ENCODE measurements at regions not wholly inside any gene's neighbourhood (a gene's known extent, or its start where the extent isn't known, plus 50 kb on each side); places are given as distances from the start of the nearest gene placed in this dataset.
"Not testable (repeated sequence)": the region's sequence is repeated elsewhere in the genome, so short reads cannot be mapped to it uniquely, and the experiment has no call there.

DNA sequence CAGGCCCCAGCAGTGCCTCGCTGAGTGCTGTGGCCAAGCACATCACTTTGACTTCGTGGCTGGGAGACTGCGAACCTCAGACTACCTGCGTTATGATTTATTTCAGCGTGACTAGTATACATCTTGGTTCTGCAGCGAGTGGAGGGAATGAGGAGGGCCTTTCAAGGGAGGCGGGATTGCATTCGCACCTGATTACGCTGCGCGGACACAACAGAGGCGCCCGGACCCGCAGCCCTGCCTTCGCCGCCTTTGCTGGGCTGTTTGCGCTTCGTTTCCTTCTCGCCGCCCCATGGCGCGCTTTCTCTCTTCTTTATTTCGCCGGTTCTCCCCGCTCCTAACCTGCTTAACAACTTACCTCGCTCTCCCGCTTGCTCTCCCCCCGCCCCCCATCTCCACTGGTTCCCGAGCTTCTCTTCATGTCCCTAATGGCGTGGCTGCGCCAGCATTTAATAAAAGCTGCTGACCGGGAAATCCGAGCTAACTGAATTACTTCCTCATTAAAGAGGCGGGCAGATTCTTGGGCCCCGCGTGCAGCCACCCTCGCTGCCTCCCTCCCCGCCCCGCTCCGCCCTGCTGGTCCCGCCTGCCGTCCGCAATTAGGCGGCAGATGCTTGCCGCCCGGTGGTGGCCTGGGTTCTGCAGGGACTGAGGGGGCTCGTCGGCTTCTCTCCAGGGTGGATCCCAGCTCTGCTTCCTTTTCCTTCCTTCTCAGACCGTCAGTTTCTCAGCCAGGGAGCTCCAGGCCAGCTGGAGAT, 257.6 kb upstream of the SDK2 start:
- peak; percentile 44 for DNase-seq

DNA sequence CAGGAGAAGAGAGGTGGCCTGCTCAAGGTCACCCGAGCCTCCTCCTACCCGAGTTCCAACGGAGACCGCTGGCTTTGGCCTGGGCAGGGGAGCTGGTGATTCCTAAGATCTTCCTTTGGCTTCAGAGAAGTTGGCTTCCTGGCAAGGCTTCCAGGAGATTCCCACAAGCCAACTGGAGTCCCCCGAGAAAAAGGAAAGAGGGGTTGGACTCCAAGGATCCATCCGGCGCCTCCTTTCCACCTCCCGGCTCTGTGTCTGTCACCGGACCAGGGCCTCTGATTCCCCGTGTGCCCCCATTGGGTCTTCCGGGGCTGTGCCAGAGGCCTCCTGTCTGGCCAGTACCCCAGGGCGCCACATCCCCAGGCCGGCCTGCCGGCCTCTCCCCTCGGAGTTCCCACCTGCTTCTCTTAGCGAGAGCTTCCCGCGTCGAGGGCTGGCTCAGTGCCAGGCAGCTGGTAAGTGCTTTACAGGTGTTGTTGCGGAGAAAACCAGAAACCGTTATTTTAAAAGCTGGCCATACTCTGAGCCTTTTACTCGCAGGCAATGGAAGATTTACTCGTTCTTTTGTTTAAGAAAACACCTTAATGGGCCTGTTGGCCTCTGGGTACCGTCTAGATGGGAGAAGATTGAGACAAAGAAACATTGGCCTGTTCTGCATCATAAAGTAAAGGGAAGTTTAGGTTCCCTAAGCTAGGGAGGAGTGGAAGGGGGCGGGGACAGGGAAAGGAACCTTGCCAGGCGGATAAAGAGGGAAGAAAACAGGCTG, 258.4 kb upstream of the SDK2 start:
- peak; percentile 53 for DNase-seq

DNA sequence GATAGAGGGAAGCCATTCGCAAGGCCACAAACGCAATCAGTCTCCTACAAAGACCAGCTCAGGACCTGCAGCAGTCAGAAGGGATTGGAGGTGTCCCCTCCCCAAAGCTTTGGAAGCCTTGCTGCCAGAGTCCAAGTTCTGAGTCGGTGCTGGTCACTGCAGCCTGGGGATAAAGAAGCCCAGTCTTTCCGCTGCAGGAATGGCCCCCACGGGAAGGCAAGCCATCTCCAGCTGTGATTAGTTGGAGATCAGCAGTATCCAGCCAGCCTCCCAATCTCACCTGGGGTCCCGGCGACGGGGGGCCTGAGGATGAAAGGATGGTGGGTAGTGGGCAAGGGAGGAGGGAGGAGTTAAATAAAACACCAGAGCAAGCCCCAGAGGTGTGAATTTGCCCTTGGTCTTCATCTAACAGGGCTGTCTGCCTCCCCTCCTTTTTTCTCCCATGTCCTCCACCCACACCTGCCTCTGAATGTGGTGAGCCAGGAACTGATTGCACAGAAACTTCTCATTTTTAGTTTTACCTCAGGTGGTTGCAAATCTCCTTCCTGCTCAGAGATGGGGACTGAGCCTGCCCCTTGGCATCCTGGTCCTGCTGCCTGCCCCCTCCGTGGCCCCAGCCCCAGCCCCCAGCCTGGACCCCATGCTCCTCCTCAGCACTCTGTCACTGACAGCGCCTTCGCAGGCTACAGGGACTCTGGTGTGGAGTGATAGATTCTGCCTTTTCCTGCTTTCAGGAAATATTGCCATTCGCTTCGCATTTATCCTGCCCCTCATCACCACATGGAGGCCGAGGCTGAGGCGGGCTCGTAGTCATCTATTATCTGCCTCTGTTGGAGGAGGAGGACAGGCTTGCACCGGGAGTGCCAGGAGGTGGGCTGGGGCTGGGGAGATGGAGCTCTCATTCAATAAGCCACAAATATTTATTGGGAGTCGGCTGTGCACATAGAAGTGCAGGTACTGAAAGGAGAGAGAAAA, 262.9 kb upstream of the SDK2 start:
- no peak for DNase-seq

DNA sequence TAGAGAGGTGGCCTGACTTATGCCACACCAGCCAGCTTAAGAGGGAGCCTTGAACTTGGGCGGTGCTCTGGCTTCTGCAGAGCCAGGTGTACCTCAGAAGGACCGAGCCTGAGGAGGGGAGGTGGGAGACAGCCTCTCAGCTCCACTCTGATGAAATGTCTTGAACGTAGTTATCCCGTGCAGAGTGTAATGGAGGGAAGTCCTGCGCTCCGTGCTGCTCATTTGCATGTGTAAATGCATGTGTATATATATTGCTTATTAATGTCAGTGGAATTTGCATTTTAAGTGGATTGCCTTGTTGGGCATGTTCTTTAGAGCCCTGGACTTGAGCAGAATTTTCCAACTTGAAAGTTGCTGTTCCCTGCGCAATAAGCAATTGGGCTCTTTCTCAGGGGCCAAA, 264.9 kb upstream of the SDK2 start:
- no peak for DNase-seq

DNA sequence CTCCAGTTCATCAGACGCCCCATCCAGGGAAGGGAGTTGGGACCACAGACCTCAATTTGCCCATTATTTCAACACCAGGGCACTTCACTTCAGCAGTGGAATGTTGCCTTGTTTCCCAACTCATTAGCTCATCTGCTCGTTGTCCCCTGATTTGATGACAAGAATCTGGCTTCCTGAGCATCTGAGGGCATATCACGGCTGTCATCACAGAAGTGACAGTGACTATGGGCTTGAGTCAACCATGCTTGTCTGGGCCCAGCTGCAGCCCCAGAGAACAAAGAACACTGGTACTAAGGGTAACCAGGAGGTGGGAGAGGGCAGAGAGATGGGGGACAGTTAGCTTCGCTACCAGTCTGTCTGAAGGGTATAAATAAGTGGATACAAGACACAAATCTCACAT, 266.0 kb upstream of the SDK2 start:
- no peak for DNase-seq

DNA sequence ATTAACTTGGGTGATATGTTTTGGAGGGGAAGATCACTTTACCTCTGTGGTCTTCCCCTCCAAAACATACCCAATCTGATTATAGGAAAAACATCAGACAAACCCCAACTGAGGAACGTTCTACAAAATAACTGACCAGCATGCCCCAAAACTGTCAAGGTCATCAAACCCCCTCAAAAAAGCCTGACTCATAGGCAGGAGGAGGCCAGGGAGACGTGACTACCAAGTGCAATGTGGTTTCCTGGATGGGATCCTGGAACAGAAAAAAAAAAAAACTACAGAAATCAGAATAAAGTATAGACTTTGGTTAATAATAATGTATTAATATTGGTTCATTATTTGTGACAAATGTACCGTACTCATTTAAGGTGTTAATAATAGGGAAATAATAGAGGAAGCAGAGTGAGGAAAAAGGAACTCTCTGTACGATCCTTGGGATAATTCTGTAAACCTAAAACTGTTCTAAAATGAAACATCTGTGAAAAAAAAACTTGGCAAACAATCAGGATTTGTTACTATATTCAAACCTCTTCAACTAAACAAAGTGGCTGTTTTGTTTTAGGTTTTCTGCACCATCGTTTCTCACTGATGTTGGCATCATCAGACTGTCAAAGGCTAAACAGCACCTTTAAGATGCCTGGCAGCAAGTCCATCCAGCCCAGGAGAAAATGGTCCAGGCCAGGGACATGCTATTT, 266.7 kb upstream of the SDK2 start:
- no peak for DNase-seq

DNA sequence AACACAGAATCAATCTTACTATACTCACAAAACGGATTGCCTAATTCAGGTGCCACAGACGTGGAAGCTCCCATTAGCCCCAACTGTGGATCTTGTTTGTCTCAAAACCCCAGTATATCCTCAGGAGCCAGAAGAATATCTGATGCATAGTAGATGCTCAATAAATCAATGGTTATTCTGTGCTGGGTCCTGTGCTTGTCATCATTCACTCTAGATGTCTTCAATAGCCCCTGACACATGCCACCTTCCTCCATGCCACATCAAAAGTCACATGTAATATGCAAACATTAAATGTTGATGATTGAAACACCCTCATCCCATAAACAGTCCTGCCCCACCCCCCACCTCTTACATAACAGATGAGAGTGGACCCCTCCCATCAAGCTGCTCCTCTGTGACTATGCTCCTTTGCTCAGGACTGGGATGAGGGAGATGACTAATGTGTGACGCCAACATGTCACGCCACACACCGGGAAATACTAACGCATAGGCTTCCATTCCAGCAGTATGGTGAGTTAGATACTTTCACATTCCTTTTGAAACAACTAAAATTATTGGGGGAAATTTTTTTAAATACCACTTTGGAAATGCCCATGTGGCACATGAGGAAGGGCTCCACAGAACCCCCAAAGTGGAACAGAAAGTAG, 267.6 kb upstream of the SDK2 start:
- no peak for DNase-seq

DNA sequence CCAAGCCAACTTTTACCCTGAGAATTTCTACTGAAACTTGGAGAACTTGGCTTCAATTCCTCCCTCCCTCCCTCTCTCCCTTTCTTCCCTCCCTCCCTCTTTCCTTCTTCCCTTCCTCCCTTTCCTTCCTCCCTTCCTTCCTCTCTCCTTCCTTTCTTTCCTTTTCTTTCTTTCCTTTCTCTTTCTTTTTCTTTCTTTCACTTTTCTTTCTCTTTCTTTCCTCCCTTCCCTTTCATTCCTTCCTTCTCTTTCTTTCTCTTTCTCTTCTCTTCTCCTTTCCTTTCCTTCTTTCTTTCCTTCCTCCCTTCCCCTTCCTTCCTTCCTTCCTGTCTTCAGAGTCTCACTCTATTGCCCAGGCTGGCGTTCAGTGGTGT, 268.1 kb upstream of the SDK2 start:
- DNase-seq: no peak

DNA sequence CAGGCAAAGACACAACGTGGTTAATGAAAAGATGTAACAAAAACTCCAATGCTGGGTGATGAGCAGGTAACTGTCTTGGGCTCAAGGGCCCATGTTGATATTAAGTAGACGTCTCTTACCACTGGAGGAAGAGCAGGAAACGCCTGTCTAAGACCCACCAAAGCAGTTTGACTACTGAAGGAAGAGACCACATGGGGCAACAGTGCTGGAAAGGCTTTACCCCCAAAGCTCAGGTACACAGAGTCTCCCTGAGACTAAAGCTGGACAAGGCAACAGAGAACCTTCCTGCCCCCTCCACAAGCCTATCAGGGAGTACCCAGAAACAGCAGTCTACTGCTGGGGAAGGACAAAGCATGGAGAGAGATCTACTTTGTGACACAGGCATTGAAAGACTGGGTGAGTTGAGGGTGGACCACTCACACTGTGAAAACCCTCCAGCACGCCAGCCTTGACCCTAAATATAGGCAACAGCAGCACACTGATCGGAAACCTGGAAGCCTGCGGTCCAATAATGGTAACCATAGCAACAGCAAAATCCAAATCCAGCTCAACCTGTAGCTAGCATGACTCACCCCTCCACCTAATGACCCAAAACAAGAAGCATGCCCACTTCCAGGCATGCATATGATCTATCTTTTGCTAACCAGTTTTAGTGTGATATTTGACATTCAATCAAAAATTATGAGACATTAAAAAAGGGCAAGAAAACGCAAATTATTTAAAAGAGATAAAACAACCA, 270.5 kb upstream of the SDK2 start:
- DNase-seq: no peak

DNA sequence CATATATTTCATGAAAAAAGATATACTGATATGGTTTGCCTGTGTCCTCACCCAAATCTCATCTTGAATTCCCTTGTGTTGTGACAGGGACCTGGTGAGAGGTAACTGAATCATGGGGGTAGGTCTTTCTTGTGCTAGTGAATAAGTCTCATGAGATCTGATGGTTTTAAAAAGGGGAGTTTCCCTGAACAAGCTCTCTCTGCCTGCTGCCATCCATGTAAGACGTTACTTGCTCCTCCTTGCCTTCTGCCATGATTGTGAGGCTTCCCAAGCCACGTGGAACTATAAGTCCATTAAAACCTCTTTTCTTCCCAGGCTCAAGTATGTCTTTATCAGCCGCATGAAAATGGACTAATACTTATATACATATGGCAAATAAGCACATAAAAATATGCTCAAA, 274.8 kb upstream of the SDK2 start:
- DNase-seq: not testable (repeated sequence)

DNA sequence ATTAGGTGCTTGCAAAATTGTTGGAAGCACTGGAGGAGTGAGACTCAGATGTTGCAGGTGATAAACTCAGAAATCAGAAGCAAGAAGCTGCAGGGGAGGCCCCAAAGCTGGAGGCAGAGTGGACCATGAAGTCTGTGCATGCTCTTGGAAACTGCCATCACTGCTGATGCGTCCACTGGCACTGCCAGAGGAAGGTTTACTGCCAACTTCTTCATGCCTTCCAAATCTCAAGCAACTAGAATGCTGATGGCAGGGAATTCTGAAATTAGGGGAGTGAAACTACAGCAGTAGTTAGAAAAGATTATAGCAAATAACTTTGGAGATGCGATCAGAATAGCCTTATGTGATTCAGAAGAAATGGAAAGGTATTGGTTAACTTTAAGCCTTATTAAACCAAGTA, 277.1 kb upstream of the SDK2 start:
- no peak for DNase-seq

DNA sequence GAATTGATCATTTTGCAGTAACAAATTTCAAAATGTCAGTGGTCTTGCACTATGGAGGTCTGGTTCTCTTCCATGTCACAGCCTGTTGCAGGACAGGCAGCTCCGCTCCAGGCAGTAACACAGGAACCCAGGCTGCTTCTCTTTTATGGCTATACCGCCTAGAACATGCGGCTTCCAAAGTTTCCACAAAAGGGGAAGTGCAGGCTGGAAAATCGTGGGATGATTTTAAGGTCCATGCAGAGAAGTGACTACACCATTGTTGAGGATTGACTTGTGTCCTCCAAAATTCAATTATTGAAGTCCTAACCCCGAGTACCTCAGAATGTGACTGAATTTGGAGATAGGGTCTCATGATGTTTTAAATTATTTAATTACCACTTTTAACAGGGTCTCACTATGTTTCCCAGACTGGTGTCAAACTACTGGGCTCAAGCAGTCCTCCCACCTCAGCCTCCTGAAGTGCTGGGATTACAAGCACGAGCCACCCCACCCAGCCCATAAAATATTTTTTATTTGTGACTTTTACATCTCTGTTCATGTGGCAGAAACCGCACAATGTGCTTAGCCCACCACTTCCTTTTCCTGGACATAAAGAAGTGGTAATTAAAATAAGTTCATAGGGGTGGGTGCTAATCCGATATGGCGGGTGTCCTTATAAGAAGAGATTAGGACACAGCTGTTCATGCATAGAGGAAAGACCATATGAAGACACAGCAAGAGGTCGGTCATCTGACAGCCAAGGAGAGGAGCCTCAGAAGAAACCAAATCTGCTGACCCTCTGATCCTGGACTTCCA, 279.2 kb upstream of the RPL38 start:
- DNase-seq: no peak

DNA sequence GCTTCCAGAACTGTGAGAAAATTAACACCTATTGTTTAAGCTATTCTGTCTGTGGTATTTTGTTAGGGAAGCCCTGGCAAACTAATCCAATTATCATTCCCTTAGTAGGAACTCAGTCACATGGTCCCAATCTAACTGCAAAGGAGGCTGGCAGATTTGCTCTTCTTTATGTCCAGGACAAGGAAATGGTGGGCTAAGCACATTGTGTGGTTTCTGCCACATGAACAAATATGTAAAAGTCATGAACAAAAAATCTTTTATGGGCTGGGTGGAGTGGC, 278.6 kb upstream of the RPL38 start:
- DNase-seq: no peak

DNA sequence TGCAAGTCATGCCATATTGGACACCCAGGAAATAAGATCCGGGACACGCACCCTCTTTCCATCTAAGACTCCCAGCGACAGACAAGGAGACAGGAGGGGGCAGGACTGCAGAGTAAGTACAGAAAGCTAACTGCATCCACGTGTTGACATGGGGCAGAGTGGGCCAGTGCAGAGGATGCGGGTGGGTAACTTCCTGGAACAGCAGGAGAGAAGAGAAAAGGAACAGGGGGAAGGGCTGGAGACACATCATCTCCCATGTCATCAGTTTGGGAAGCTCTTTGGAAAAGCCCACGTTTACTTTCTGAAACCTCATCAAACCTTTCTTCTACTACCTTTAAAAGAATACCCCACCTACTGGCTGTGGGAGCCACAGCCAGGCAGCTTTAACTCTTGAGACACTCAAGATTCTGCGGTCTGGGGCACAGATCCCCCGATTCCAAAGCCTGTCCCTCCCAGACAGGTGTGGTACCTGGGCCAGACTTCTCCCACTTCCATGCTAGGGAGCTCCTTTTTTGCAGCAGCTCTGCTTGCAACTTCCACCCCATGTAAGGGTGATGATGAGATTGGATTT, 273.5 kb upstream of the RPL38 start:
- DNase-seq: no peak

DNA sequence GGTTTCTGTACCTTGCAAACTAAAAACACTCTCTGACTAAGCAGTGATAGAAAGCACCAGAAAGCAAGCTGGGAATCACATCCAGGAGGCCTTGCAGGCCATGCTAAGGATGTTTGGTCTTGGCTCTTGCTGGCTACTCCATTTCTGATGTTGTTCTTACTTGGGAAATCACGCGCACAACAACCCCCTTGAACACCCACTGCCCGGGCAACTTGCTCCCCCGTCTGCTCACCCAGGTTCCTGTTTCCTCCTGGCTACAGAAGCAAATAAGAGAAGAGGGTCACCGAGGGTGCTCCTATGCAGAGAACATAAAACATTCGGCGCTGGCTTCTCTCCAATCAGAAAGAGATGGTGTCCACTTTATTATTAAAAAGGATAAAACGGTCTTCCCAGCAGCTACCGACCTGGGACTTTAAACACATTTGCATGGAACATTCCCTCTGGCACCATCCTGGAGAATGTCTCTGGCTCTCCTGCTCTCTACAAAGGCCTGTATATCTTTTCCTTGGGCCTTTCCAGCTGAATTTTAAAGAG, 271.2 kb upstream of the RPL38 start:
- DNase-seq: no peak

DNA sequence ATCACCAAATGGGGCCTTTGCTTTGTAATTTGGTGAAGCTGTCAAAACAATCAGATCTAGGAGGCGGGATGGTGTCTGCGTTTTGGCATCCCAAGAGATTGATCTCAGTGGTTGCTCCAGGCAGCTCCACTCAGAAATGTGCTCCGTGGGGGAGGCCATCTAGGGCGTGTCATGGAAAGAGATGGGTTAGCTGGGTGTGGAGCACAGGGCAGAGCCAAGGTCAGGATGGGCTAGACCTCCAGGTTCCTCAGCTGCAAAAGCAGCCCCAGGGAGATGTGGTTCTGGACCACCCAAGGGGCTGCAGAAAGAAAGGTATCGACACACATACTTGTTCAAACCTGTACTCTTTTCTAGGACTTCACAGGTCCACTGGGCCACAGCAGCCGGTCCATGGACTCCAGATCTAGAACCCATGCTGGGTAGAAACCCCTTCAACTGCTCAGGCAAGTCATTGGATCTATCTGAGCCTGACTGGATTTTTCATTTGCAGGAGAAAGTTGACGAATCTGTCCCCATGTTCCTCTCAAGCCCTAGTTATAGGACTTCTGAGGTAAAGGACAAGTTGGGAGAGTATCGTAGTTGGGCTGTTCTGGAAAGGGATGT, 270.2 kb upstream of the RPL38 start:
- no peak for DNase-seq

DNA sequence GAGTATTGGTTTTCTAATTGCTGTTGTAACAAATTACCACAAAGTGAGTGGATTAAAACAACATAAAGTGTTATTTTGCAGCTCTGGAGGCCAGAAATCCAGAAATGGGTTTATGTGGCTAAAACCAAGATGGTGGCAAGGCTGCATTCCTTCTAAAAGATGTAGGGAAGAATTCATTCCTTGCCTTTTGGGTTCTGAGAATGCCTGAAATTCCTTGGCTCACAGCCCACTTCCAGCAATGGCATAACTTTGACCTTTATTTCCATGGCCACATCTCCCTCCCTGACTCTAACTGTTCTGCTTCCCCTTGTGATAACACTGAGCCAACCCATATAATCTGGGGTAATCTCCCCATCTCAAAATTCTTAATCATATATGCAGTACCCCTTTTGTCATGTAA, 269.6 kb upstream of the RPL38 start:
- DNase-seq: no peak

DNA sequence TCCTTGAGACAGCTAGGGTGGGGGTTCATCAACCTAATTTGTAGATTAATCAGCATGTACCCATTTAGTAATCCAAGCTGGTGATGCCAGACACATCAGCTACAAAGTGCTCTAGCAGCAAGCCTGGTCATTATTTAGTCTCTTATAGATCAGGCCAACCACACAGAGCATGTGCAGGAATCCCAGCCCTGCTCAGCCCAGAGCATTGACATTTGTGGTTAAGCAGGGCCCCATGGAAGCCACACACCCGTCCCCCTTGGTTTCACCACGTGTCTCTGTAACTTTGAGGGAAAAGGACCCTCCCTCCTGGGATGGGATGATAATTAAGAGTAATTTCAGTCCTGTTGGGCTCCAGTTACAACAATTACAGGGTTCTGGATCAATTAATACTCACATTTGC, 268.8 kb upstream of the RPL38 start:
- DNase-seq: no peak

DNA sequence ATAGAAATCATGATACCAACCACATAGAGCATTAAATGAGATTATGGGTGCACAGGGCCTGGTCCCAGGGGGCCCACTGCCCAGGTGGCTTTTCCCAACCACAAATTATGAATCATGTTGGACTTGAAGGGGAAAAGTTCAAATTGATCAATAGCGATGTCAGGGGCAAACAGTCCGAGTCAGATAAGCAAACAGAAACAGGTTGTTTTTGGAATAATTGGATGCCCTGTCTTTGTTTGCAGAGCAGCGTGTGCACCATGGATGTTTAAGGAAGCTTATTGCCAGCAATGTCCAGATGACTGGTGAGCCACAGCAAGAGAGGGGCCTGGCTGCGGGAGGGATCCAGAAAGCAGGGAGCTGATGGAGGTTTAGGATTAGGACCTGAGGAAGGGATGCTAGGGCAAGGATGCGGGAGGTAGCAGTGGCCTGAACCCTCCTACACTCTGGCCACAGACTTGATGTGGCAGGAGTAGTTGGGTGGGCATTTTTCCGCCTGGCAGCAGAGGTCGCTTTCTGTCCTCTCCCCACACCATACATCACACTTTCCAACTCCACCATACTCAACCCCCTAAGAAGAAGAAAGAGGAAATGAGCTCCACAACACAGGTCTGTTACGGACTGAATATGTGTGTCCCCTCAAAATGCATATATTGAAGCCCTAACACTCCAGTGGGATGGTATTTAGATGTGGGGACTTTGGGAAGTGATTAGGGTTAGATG, 266.4 kb upstream of the RPL38 start:
- no peak for DNase-seq

Measured in NCI-H1436 treated with DMSO at 0.1 percent for 48 hours (cell line).